Lower leg skin (tissue), 3 donors: ENCODE measurements at regions not wholly inside any gene's neighbourhood (a gene's known extent, or its start where the extent isn't known, plus 50 kb on each side); places are given as distances from the start of the nearest gene placed in this dataset.

Experiments used
- CTCF ChIP-seq, 3 donors: fragments of 450-650 bp; IDR thresholded peaks; one replicate each; pipeline ENCODE4 v1.5.1; 2016; ENCODE audit warnings: antibody characterized with exemption in 3 of 3, mild to moderate bottlenecking in 3 of 3, moderate library complexity in 2 of 3
- POLR2A ChIP-seq, 2 donors: fragments of 450-650 bp; IDR thresholded peaks; one replicate each; pipeline ENCODE4 v1.6.1; 2016 to 2017; ENCODE audit warnings: antibody characterized with exemption in 2 of 2, mild to moderate bottlenecking in 1 of 2, moderate library complexity in 1 of 2

- TF ChIP-seq CTCF (IDR thresholded peaks at IDR 0.05) (no peak), POLR2A (IDR thresholded peaks at IDR 0.05) (no peak)
These were observed 986.5 kb downstream of the CDH18 start for GRCh38 chr5:19001539-19001938.
